ENCODE measurements at regions not wholly inside any gene's neighbourhood (a gene's known extent, or its start where the extent isn't known, plus 50 kb on each side); places are given as distances from the start of the nearest gene placed in this dataset.

DNA sequence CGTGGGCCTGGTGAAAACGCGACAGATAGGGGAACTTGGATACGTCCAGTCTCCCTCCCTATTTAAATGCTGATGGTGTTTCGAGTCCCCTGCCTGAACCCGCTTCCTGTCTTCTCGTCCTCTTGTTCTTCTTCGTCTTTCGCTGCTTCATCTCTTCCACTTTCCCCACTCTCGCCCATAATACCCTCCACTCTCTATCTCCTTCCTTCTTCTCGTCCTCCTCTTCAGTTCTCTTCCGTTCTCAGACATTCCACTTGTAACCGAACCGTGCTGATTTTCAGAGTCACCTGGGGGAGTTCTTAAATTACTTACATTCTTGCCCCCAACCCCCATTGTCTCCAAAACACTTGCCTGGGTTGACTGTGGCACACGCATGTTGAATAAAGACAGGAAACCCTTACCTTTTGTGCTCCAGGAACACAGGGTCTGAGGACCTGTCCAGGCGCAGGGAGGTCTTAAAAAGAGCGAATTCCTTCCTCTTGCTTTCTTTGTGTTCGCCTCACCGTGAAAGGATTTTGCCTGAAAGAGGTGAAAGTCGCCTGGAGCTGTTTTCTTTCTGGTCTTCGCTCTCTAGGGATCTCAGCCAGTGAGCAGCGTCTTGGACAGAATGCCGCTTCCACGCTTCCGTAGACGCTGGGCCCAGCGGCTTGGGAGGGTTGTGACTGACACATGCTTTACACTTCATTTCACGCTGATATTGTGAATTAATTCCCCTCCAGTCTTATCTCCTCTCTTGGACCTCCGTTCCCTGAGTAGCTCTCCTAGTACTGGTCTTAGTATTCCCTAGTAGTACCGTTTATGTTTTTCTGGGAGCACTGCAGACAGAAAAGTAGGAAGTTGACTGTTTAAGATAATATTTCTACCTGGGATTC lies 184.0 kb downstream of the GPX5 start:
- DNase-seq, result no peak

DNA sequence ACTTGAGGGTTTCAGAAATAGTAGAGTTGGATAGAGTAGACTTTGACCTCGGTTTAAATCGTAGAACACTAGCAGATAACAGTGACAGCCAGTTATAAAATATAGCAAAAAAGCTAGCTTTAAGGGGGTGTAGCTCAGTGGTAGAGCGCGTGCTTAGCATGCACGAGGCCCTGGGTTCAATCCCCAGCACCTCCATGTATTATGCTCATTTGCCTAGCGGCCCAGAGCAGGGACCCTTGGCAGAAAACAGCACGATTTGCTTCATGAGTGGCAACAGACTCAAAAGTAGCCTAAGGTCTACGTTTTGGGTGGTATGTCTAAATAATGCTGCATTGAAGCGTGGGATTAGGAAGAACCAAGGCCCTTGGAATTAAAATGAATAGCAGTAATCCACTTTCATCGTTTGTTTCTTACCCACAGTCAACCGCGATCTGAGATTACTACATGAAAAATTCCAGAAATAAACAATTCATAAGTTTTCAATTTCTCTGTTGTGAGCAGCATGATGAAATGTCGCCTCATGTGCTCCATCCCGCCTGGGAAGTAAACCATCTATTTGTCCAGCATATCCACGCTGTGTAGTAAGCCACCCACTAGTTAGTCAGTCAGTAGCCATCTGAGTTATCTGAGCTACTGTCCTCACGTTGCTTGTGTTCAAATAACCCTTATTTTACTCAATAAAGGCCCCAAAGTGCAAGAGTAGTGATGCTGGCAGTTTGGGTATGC lies 184.9 kb downstream of the GPX5 start:
- peak; percentile 73 for DNase-seq

DNA sequence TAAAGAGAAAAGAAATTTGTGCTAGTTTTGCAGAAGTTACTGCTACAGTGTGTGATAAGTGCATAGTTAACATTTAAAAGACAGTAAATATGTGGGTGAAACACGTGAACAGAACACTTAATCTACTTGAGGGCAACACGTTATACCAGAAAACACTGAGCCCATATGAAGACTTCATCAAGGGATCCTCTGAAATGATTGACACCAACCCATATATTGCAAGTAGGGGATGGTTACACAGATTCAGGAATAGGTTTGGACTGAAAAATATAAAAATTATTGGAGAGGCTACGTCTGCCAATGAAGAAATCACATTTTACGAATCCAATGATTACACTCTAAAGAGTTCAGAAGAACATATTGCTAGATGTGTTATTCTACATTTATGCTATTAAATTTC lies 185.6 kb downstream of the GPX5 start:
- DNase-seq, result no peak

DNA sequence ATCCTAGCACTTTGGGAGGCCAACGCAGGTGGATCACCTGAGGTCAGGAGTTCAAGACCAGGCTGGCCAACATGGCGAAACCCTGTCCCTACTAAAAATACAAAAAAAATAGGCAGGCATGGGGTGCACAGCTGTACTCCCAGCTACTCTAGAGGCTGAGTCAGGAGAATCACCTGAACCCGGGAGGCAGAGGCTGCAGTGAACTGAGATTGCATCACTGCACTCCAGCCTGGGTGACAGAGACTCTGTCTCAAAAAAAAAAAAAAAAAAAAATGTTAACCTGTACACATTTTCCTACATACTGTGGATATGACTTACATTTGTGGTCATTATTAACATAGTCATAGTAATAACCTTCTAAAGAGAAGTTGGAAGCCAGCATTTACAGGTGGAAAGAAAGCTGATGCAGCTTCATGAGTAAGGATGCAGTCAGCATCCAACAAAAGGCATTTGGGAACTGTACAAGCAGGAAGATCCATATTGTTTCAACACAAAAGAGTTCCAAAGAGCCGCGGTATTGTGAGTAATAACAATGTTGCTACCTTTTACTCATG lies 186.2 kb downstream of the GPX5 start:
- no peak for DNase-seq

- no peak for DNase-seq
Observed at GRCh38 chr6:28712982-28713381, 187.3 kb downstream of the GPX5 start.

- peak; percentile 24 for DNase-seq
Observed at GRCh38 chr6:28719275-28719940, 193.7 kb downstream of the GPX5 start.

DNA sequence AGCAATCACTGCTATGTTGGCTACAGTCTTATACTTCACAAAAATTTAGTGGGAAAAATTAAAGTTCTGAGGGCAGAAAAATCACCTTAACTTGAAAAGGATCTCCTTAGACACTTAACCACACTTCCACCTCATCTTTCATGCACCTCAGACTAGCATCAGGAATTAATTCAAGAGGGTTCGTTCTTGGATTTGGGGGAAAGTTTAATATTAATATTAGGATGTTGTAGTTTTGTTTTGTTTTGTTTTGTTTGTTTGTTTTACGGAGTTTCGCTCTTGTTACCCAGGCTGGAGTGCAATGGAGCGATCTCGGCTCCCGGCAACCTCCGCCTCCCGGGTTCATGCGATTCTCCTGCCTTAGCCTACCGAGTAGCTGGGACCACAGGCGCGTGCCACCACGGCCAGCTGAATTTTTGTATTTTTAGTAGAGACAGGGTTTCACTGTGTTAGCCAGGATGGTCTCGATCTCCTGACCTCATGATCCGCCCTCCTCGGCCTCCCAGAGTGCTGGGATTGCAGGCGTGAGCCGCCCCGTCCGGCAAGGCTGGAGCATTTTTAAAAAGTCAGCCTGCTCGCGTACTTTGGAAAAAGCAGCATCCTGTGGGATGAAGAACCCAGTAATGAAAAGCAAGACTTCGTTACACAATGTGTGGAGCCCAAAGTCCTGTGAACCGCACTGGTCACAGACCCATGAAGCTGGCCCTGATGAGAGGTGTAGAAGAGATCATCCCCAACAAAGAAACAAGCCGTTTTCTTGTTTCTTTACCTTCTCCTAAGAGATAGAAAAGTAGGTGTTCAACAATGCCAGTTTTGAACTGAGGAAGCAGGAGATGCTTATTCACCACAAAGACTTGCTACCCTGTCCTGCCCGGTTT lies 194.9 kb downstream of the GPX5 start:
- no peak for DNase-seq

GRCh38 chr6:28721372-28721771 lies 195.7 kb downstream of the GPX5 start:
- DNase-seq, result no peak

GRCh38 chr6:28724395-28724794 lies 198.7 kb downstream of the GPX5 start:
- no peak for DNase-seq

DNA sequence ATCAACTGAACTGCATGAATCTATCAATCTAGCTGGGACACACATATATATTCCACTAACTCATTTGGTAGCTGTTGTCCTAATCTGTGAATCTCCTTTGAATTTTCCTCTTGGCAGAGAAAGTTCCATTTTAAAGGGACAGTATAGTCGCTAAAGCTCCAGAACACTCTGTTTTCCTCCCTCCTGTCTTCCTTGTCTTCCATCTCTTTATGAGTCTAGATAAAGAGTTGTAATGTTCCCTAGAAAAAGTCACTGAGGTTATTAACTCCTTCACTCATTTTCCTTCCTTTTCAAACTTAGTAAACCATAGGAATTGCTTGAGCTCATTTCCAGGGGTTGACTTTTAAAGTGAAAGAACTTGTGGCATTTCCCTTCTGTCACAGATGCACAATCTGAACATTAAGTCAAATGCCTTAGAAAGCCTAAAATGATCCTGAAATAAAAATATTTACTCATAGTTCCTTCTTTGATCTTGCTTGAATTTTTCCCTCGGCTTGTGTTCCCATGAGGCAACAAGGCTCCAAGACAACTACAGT lies 198.4 kb downstream of the TRIM27 start:
- no peak for DNase-seq

DNA sequence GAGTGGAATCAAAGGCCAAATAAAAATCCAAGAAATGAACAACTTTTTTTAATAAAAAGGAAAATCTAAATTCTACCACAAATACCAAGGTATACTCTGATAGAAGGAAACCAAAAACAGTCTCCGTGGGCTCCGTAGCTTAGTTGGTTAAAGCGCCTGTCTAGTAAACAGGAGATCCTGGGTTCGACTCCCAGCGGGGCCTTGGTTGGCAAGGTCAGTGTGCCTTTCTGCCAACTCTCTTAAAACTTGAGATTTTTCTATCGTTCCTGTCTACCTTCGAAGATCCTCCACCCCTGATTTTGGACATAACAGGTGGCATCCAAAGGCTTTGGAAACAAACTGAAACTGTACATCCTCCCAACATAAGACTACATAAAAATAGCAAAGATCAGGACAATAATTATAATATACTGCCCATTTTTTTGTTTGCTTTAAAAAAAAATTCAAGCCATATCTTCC lies 197.9 kb downstream of the TRIM27 start:
- no peak for DNase-seq

DNA sequence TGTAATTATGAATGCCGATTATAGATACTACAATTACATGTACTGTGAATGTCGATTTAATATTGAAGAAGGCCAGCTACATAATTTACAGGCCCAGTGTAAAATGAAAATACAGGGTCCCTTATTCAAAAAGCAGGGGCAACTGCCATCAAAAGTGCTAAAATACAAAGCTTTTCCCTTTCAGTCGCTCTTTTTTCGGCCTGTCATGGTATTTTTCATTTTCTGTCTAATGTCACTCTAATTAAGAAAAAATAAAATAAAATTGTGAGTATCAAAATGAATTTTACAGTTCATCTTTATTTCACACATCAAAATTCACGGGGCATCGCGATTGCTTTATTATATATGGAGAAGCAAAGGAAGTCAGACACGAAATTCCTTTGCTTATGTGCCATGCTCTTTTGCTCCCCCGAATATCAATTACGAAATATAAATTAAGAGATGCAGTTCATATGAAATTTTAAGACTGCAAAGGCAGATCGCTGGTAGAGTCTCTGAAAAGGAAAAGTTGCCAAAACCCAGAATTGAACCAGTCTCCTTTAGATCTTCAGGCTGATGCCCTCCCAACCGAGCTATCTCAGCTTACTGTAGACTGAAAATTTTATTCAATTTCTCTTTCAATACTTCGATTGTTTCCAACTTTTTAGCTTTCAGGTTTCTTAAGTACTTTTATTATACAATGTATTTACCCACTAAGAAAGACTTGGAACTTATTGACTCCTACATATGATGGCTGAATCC lies 197.0 kb downstream of the TRIM27 start:
- no peak for DNase-seq

GRCh38 chr6:28727559-28728211 lies 196.1 kb downstream of the TRIM27 start:
- no peak for DNase-seq

DNA sequence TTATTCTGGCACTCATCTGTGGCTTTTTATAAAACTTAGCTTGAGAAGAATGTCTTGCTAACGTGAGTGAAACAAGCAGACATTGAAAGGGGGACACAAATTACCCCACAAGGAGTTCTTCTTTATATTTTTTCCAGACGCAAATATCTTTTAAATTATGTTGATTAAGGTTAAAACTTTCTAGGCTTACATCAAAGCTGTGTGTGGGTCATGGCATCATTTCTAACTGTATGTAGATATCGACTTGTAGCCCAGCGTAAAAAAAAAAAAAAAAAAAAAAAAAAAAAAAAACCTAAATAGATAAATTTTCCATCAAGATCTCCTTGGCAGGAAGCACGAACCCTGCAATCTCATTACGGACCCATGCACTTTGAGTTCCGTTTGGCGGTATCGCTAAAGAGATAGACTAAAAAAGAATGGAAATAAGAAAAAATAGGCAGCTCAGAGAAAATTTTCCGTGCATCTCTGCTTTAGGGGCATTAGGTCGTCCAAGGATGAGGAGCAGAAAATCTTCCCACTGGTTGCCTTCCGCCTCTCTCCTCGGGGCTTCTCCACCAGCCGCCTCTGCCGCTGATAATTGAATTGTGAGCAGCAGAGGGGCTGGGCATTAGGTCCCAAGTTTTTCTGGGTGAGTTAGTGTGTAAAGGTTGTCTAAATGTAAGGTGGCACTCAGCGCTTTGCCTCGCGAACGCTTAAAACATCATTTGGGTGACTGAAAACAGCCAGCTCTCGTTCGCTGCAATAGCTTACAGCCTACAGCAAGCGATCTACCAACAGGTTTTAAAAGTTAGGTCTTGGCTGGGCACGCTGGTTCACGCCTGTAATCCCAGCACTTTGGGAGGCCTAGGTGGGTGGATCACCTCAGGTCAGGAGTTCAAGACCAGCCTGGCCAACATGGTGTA lies 194.0 kb downstream of the TRIM27 start:
- DNase-seq, result no peak

GRCh38 chr6:28732052-28732451 lies 191.7 kb downstream of the TRIM27 start:
- no peak for DNase-seq

GRCh38 chr6:28734443-28734959 lies 189.3 kb downstream of the TRIM27 start:
- no peak for DNase-seq

- DNase-seq, result no peak
Observed at GRCh38 chr6:28736121-28736520, 187.7 kb downstream of the TRIM27 start.

GRCh38 chr6:28737750-28738395 lies 185.9 kb downstream of the TRIM27 start:
- no peak for DNase-seq

GRCh38 chr6:28738396-28738765 lies 185.4 kb downstream of the TRIM27 start:
- DNase-seq, result no peak

Data from fibroblast of skin of right quadriceps (primary cell).